ENCODE measurements at regions not wholly inside any gene's neighbourhood (a gene's known extent, or its start where the extent isn't known, plus 50 kb on each side); places are given as distances from the start of the nearest gene placed in this dataset.

GRCh38 chr4:24219209-24219608, 329.4 kb upstream of the PPARGC1A start:
- no peaks in the 10 kb centered on the region for H3K9me3 ChIP-seq (ENCODE audit: low read length)
- H3K79me2 ChIP-seq (ENCODE audit: insufficient read depth, low read length), result no peaks in the 10 kb centered on the region
- H3K4me2 ChIP-seq (ENCODE audit: low read length), result no peak overlapping the region
- no peaks in the 10 kb centered on the region for H3F3A ChIP-seq (ENCODE audit: insufficient read depth, low read length)
- H2AFZ ChIP-seq (ENCODE audit: low read length), result no peak overlapping the region
- no peak overlapping the region for H3K27ac ChIP-seq (ENCODE audit: low read depth, low read length, poor library complexity, severe bottlenecking)
- H3K27me3 ChIP-seq (ENCODE audit: insufficient read depth, low read length), result no peaks in the 10 kb centered on the region
- H3K4me1 ChIP-seq (ENCODE audit: insufficient read depth, low read length, severe bottlenecking), result no peaks in the 10 kb centered on the region
- H3K4me3 ChIP-seq (ENCODE audit: low read depth, low read length, poor library complexity, severe bottlenecking), result no peak overlapping the region
- H3K9me2 ChIP-seq (ENCODE audit: low read depth, low read length), result no peaks in the 10 kb centered on the region
- H3K36me3 ChIP-seq (ENCODE audit: insufficient read depth, low read length), result no peaks in the 10 kb centered on the region
- no peaks in the 10 kb centered on the region for H4K20me1 ChIP-seq (ENCODE audit: insufficient read depth, low read length)
- H3K9ac ChIP-seq (ENCODE audit: low read length), result no peak overlapping the region
- TF ChIP-seq CTCF (IDR thresholded peaks at IDR 0.05; ENCODE audit: low read length) (no peak), EZH2 (IDR thresholded peaks at IDR 0.05; ENCODE audit: borderline replicate concordance, low read length) (no peak)

- Histone ChIP-seq H3K4me3 (ENCODE audit: low read depth, low read length, poor library complexity, severe bottlenecking) (no peak overlapping the region), H3K27ac (ENCODE audit: low read depth, low read length, poor library complexity, severe bottlenecking) (no peak overlapping the region), H3K9me3 (ENCODE audit: low read length) (no peaks in the 10 kb centered on the region), H2AFZ (ENCODE audit: low read length) (no peak overlapping the region), H3K36me3 (ENCODE audit: insufficient read depth, low read length) (no peaks in the 10 kb centered on the region), H3K9ac (ENCODE audit: low read length) (no peak overlapping the region), H3F3A (ENCODE audit: insufficient read depth, low read length) (no peaks in the 10 kb centered on the region), H4K20me1 (ENCODE audit: insufficient read depth, low read length) (no peaks in the 10 kb centered on the region), H3K9me2 (ENCODE audit: low read depth, low read length) (no peaks in the 10 kb centered on the region), H3K4me1 (ENCODE audit: insufficient read depth, low read length, severe bottlenecking) (no peaks in the 10 kb centered on the region), H3K27me3 (ENCODE audit: insufficient read depth, low read length) (no peaks in the 10 kb centered on the region), H3K79me2 (ENCODE audit: insufficient read depth, low read length) (no peaks in the 10 kb centered on the region), H3K4me2 (ENCODE audit: low read length) (no peak overlapping the region)
- no peak for TF ChIP-seq CTCF (IDR thresholded peaks at IDR 0.05; ENCODE audit: low read length)
- TF ChIP-seq EZH2 (IDR thresholded peaks at IDR 0.05; ENCODE audit: borderline replicate concordance, low read length), result no peak
Measured at GRCh38 chr4:24218566-24218965, 328.7 kb upstream of the PPARGC1A start.

GRCh38 chr4:24214796-24215195, 324.9 kb upstream of the PPARGC1A start:
- Histone ChIP-seq H3K9me3 (ENCODE audit: low read length) (no peaks in the 10 kb centered on the region), H3K4me2 (ENCODE audit: low read length) (no peak overlapping the region), H3F3A (ENCODE audit: insufficient read depth, low read length) (no peaks in the 10 kb centered on the region), H3K27ac (ENCODE audit: low read depth, low read length, poor library complexity, severe bottlenecking) (no peak overlapping the region), H3K9ac (ENCODE audit: low read length) (no peak overlapping the region), H2AFZ (ENCODE audit: low read length) (no peak overlapping the region), H3K27me3 (ENCODE audit: insufficient read depth, low read length) (no peaks in the 10 kb centered on the region), H4K20me1 (ENCODE audit: insufficient read depth, low read length) (no peaks in the 10 kb centered on the region), H3K4me1 (ENCODE audit: insufficient read depth, low read length, severe bottlenecking) (no peaks in the 10 kb centered on the region), H3K79me2 (ENCODE audit: insufficient read depth, low read length) (no peaks in the 10 kb centered on the region), H3K4me3 (ENCODE audit: low read depth, low read length, poor library complexity, severe bottlenecking) (no peak overlapping the region), H3K36me3 (ENCODE audit: insufficient read depth, low read length) (no peaks in the 10 kb centered on the region), H3K9me2 (ENCODE audit: low read depth, low read length) (no peaks in the 10 kb centered on the region)
- TF ChIP-seq CTCF (IDR thresholded peaks at IDR 0.05; ENCODE audit: low read length), result no peak
- no peak for TF ChIP-seq EZH2 (IDR thresholded peaks at IDR 0.05; ENCODE audit: borderline replicate concordance, low read length)

Data from OCI-LY1 (cell line).